ENCODE measurements at regions not wholly inside any gene's neighbourhood (a gene's known extent, or its start where the extent isn't known, plus 50 kb on each side); places are given as distances from the start of the nearest gene placed in this dataset.
"Not testable (repeated sequence)": the region's sequence is repeated elsewhere in the genome, so short reads cannot be mapped to it uniquely, and the experiment has no call there.

GRCh38 chr4:96389770-96390169 is 549.9 kb downstream of the PDHA2 start:
- H3K27ac ChIP-seq = no peak overlapping the region
- TF ChIP-seq ZFX (IDR thresholded peaks at IDR 0.05; ENCODE audit: borderline replicate concordance) (no peak), CTCF (IDR thresholded peaks at IDR 0.05) (no peak)

GRCh38 chr4:96390404-96390803 is 550.5 kb downstream of the PDHA2 start:
- no peak overlapping the region for H3K27ac ChIP-seq
- TF ChIP-seq CTCF (IDR thresholded peaks at IDR 0.05) = no peak
- TF ChIP-seq ZFX (IDR thresholded peaks at IDR 0.05; ENCODE audit: borderline replicate concordance) = no peak

- H3K27ac ChIP-seq = no peak overlapping the region
- TF ChIP-seq ZFX (IDR thresholded peaks at IDR 0.05; ENCODE audit: borderline replicate concordance) (no peak), CTCF (IDR thresholded peaks at IDR 0.05) (no peak)
Measured at GRCh38 chr4:96395747-96396146, 555.9 kb downstream of the PDHA2 start.

GRCh38 chr4:96406742-96407141 is 566.8 kb downstream of the PDHA2 start:
- TF ChIP-seq ZFX (IDR thresholded peaks at IDR 0.05; ENCODE audit: borderline replicate concordance) = no peak
- TF ChIP-seq CTCF (IDR thresholded peaks at IDR 0.05) = no peak
- no peak overlapping the region for H3K27ac ChIP-seq

- TF ChIP-seq CTCF (IDR thresholded peaks at IDR 0.05) (no peak), ZFX (IDR thresholded peaks at IDR 0.05; ENCODE audit: borderline replicate concordance) (no peak)
- no peak overlapping the region for H3K27ac ChIP-seq
Measured at GRCh38 chr4:96407225-96407624, 567.3 kb downstream of the PDHA2 start.

GRCh38 chr4:96407738-96408463 is 568.0 kb downstream of the PDHA2 start:
- no peak overlapping the region for H3K27ac ChIP-seq
- no peak for TF ChIP-seq ZFX (IDR thresholded peaks at IDR 0.05; ENCODE audit: borderline replicate concordance)
- no peak for TF ChIP-seq CTCF (IDR thresholded peaks at IDR 0.05)

- not testable (repeated sequence) for H3K27ac ChIP-seq
Measured at GRCh38 chr4:96414853-96415252, 575.0 kb downstream of the PDHA2 start.

- H3K27ac ChIP-seq = peak overlapping the region; percentile 72
Measured at GRCh38 chr4:96429657-96430056, 589.8 kb downstream of the PDHA2 start.

More at GRCh38 chr4:96429657-96430056, 589.8 kb downstream of the PDHA2 start:
- TF ChIP-seq ZFX (IDR thresholded peaks at IDR 0.05; ENCODE audit: borderline replicate concordance) = no peak
- TF ChIP-seq CTCF (IDR thresholded peaks at IDR 0.05) = no peak

Data from 22Rv1 (cell line).